MCF 10A (cell line): ENCODE measurements at regions not wholly inside any gene's neighbourhood (a gene's known extent, or its start where the extent isn't known, plus 50 kb on each side); places are given as distances from the start of the nearest gene placed in this dataset.

Experiments used
- BruUV-seq: library from RNA; stranded (reverse); fragments of 400-500 nt; replicated peaks from 2 replicates; lab custom pipeline; 2021; lab: Mats Ljungman, UMichigan
- CTCF ChIA-PET: fragments of 300-600 bp; sonication (Branson Sonifier 250); formaldehyde crosslinking; extraction: SDS; loops from one replicate; lab custom pipeline; 2021; ENCODE audit warnings: antibody characterized with exemption, inconsistent platforms; lab: Yijun Ruan, JAX
- POLR2A ChIA-PET: fragments of 300-600, 350-650 bp; sonication (Branson Sonifier 250); formaldehyde crosslinking; extraction: SDS; loops from one replicate; lab custom pipeline; 2020; ENCODE audit warnings: antibody characterized with exemption, inconsistent platforms; lab: Yijun Ruan, JAX
- DNase-seq: peaks from one replicate; pipeline ENCODE4 v3.0.0-alpha.2; 2018; ENCODE audit not compliant: unreplicated experiment
- H3K27ac Mint-ChIP-seq: one replicate; pipeline ENCODE4 v1.8.0; 2022; ENCODE audit warnings: mild to moderate bottlenecking, low read depth, mixed read lengths; ENCODE audit not compliant: unreplicated experiment
- H3K27me3 Mint-ChIP-seq: one replicate; pipeline ENCODE4 v1.8.0; 2022; ENCODE audit warnings: mixed read lengths; ENCODE audit not compliant: insufficient read depth, unreplicated experiment
- H3K36me3 Mint-ChIP-seq: one replicate; pipeline ENCODE4 v1.8.0; 2022; ENCODE audit warnings: mild to moderate bottlenecking, moderate library complexity, mixed read lengths; ENCODE audit not compliant: insufficient read depth, unreplicated experiment
- H3K4me1 Mint-ChIP-seq: one replicate; pipeline ENCODE4 v1.8.0; 2022; ENCODE audit warnings: mixed read lengths; ENCODE audit not compliant: insufficient read depth, unreplicated experiment
- H3K4me3 Mint-ChIP-seq: one replicate; pipeline ENCODE4 v1.8.0; 2022; ENCODE audit warnings: mild to moderate bottlenecking, moderate library complexity, mixed read lengths; ENCODE audit not compliant: unreplicated experiment
- H3K9me3 Mint-ChIP-seq: one replicate; pipeline ENCODE4 v1.8.0; 2022; ENCODE audit warnings: mixed read lengths; ENCODE audit not compliant: unreplicated experiment
- intact Hi-C: fragments of 100-400 bp; cut with micrococcal nuclease; formaldehyde crosslinking; loops from 2 replicates; pipeline ENCODE4 v1.14.1; 2022
- TF ChIP-seq, protein P1 (sequence below): fragments of 200-600 bp; IDR thresholded peaks from one replicate; pipeline ENCODE4 v1.8.0; 2022; ENCODE audit warnings: antibody characterized with exemption, mild to moderate bottlenecking; ENCODE audit not compliant: unreplicated experiment

DNA sequence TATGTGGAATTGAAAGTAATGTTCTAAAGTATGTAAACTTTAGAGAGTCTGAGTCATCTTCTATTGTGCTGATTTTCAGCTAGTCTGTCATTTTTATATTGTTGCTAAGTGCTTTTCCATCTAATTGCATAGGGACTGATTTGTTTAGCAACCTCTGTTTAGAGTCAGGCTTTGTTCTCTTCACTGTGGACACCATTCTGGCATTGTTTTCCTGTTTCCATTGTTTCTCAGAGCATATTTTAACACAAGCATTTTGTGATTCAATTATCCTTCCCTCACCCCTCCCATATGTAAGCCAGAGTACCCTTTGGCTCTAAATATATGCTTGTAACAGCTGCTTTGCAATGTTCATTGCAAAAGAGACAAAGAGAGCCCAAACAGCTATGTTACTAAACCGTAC lies 748.4 kb upstream of the PHF14 start:
- no peaks in the 10 kb centered on the region for H3K4me1 Mint-ChIP-seq
- ChIA-PET CTCF (interaction anchor here (0.7 kb wide), 1 partner anchor 15 kb away, joined by 3 read pairs; no protein-coding TSS in a partner anchor), POLR2A (no interaction called here)
- no peak overlapping the region for H3K27ac Mint-ChIP-seq
- DNase-seq: no peak
- intact Hi-C loops: no loop called here
- no TSS peak for BruUV-seq
- TF ChIP-seq, protein P1, sequence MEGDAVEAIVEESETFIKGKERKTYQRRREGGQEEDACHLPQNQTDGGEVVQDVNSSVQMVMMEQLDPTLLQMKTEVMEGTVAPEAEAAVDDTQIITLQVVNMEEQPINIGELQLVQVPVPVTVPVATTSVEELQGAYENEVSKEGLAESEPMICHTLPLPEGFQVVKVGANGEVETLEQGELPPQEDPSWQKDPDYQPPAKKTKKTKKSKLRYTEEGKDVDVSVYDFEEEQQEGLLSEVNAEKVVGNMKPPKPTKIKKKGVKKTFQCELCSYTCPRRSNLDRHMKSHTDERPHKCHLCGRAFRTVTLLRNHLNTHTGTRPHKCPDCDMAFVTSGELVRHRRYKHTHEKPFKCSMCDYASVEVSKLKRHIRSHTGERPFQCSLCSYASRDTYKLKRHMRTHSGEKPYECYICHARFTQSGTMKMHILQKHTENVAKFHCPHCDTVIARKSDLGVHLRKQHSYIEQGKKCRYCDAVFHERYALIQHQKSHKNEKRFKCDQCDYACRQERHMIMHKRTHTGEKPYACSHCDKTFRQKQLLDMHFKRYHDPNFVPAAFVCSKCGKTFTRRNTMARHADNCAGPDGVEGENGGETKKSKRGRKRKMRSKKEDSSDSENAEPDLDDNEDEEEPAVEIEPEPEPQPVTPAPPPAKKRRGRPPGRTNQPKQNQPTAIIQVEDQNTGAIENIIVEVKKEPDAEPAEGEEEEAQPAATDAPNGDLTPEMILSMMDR: no peak
- no peaks in the 10 kb centered on the region for H3K36me3 Mint-ChIP-seq
- H3K27me3 Mint-ChIP-seq: peaks cover 52% of the 10 kb centered on the region
- peaks cover 8% of the 10 kb centered on the region for H3K9me3 Mint-ChIP-seq
- H3K4me3 Mint-ChIP-seq: no peak overlapping the region

DNA sequence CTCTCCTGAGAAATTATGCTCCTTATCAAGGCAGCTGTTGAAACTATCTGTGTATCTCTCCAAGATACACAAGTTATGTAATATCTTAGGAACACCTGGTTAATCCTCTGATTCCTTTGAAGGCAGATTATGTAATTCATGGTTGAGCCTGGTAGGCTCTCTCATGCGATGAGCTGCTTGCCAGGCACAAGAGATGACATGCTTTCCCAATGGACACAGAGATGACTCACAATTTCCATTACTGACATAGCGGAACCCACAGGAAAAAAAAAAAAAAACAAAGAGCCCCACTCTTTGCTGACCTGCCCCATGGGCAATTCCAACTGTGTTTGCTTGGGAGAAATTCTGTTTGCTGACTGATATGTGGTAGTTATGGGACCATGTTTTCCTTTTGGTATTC lies 736.4 kb upstream of the PHF14 start:
- intact Hi-C loops: no loop called here
- ChIA-PET CTCF (interaction anchor here (1.0 kb wide), 1 partner anchor 49 kb away, joined by 3 read pairs; no protein-coding TSS in a partner anchor), POLR2A (no interaction called here)
- TF ChIP-seq, protein P1: no peak
- Mint-ChIP-seq H3K4me1 (no peaks in the 10 kb centered on the region), H3K4me3 (no peak overlapping the region), H3K27me3 (peaks cover 75% of the 10 kb centered on the region), H3K9me3 (no peaks in the 10 kb centered on the region), H3K36me3 (no peaks in the 10 kb centered on the region), H3K27ac (no peak overlapping the region)
- DNase-seq: peak; percentile 82
- no TSS peak for BruUV-seq

DNA sequence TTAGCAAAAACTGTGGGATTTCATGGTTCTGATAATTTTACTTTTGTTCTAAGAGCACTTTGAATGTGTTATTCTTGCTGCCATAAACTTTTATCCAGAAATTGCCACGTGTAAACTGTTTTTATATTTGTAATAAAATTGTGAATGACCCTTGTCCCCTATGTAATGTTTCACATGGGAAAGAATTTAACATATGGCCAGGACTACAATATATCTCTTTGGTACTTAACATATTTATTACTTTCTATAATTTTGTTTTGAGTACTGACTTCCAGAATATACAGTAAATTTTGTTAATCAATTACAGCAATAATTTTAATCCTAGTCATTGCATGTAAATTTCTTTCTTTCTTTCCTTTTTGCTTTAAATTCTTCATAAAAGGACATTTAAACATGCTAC lies 735.0 kb upstream of the PHF14 start:
- CTCF ChIA-PET: no interaction called here
- H3K4me1 Mint-ChIP-seq: no peaks in the 10 kb centered on the region

DNA sequence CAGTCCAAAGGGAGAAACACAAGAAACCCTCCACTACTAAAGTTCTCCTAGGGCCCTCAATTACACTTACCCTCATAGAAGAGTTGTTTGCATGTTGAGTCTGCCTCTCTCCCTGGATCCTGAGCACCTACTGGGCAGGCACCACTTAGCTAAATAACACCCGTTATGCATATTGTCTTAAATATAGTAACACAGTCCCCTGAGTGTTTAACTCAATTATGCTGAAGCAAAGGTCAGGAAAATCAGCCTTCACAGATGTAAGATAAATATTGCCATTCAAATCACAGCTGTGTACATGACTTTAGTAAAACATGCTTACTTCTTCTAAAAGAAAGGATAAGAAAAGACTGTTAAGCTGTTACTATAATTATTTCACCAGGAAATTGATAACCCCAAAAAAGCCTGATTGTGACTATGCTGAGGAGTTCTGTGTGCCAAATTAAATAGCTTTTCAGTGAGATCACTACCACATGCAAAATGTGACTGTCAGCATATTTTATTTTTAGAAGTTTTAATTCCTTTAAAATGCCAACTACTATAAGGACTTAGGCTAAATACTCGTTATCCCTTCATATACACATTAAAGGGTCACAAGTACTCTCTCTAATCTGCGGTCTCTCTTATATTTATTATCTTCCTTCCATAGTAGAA lies 733.9 kb upstream of the PHF14 start:
- Mint-ChIP-seq H3K27ac (no peak overlapping the region), H3K9me3 (no peaks in the 10 kb centered on the region), H3K4me3 (no peak overlapping the region), H3K4me1 (no peaks in the 10 kb centered on the region), H3K27me3 (peaks cover 61% of the 10 kb centered on the region), H3K36me3 (no peaks in the 10 kb centered on the region)
- DNase-seq: no peak
- TF ChIP-seq, protein P1: no peak
- no TSS peak for BruUV-seq
- intact Hi-C loops: no loop called here
- POLR2A ChIA-PET: no interaction called here
- CTCF ChIA-PET: interaction anchor here (0.6 to 1.0 kb wide), 3 partner anchors 11 to 159 kb away, joined by 3 read pairs; no protein-coding TSS in a partner anchor

More for the DNA sequence above, 735.0 kb upstream of the PHF14 start:
- intact Hi-C loops: no loop called here
- no peaks in the 10 kb centered on the region for H3K9me3 Mint-ChIP-seq
- TF ChIP-seq, protein P1: no peak
- H3K27ac Mint-ChIP-seq: no peak overlapping the region
- H3K36me3 Mint-ChIP-seq: no peaks in the 10 kb centered on the region
- no peak for DNase-seq
- POLR2A ChIA-PET: no interaction called here
- BruUV-seq: no TSS peak
- H3K27me3 Mint-ChIP-seq: peaks cover 70% of the 10 kb centered on the region
- no peak overlapping the region for H3K4me3 Mint-ChIP-seq
